ENCODE measurements at regions not wholly inside any gene's neighbourhood (a gene's known extent, or its start where the extent isn't known, plus 50 kb on each side); places are given as distances from the start of the nearest gene placed in this dataset.

- no peak for TF ChIP-seq CTCF (IDR thresholded peaks at IDR 0.05)
- no peak for TF ChIP-seq POLR2A (IDR thresholded peaks at IDR 0.05)
Measured at GRCh38 chrX:38943120-38943519, 141.9 kb downstream of the MID1IP1 start.
